ENCODE measurements at regions not wholly inside any gene's neighbourhood (a gene's known extent, or its start where the extent isn't known, plus 50 kb on each side); places are given as distances from the start of the nearest gene placed in this dataset.

- TF ChIP-seq BCL11A (IDR thresholded peaks at IDR 0.05; ENCODE audit: low read depth in 2 of 2, low read length in 2 of 2): no peak
Observed at GRCh38 chr18:60471652-60472051, 99.1 kb upstream of the MC4R start (continued).

All from H1 (cell line).